ENCODE measurements at regions not wholly inside any gene's neighbourhood (a gene's known extent, or its start where the extent isn't known, plus 50 kb on each side); places are given as distances from the start of the nearest gene placed in this dataset.

DNA sequence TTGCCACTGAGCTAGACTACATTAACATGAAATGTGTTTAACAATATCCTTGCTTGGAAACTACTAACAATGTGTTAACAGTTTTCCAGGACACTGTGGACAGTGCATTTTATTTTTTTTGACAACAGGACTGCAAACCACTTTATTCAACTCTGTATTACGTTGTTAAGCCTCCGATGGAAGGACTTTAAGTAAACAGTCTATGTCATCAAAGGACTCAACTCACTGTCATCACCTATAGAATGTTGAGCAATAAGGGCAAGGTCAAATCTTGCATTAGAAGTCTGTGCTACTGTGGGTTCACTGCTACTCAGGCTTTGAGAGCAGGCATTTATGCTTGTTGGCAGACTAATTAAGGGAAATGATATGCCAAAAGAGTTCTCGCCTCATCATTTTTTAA, 483.7 kb downstream of the FLRT2 start (continued):
- no peak for TF ChIP-seq CC2D1A (CRISPR knock-in tag; IDR thresholded peaks at IDR 0.05)
- TF ChIP-seq, protein P1, sequence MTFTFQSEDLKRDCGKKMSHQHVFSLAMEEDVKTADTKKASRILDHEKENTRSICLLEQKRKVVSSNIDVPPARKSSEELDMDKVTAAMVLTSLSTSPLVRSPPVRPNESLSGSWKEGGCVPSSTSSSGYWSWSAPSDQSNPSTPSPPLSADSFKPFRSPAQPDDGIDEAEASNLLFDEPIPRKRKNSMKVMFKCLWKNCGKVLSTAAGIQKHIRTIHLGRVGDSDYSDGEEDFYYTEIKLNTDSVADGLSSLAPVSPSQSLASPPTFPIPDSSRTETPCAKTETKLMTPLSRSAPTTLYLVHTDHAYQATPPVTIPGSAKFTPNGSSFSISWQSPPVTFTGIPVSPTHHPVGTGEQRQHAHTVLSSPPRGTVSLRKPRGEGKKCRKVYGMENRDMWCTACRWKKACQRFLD (CRISPR knock-in tag; IDR thresholded peaks at IDR 0.05; ENCODE audit: borderline replicate concordance): no peak
- no peak for TF ChIP-seq ZFP36L1 (CRISPR knock-in tag; IDR thresholded peaks at IDR 0.05)
- TF ChIP-seq, protein P2, sequence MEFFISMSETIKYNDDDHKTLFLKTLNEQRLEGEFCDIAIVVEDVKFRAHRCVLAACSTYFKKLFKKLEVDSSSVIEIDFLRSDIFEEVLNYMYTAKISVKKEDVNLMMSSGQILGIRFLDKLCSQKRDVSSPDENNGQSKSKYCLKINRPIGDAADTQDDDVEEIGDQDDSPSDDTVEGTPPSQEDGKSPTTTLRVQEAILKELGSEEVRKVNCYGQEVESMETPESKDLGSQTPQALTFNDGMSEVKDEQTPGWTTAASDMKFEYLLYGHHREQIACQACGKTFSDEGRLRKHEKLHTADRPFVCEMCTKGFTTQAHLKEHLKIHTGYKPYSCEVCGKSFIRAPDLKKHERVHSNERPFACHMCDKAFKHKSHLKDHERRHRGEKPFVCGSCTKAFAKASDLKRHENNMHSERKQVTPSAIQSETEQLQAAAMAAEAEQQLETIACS (CRISPR knock-in tag; IDR thresholded peaks at IDR 0.05): no peak
- TF ChIP-seq, protein P3, sequence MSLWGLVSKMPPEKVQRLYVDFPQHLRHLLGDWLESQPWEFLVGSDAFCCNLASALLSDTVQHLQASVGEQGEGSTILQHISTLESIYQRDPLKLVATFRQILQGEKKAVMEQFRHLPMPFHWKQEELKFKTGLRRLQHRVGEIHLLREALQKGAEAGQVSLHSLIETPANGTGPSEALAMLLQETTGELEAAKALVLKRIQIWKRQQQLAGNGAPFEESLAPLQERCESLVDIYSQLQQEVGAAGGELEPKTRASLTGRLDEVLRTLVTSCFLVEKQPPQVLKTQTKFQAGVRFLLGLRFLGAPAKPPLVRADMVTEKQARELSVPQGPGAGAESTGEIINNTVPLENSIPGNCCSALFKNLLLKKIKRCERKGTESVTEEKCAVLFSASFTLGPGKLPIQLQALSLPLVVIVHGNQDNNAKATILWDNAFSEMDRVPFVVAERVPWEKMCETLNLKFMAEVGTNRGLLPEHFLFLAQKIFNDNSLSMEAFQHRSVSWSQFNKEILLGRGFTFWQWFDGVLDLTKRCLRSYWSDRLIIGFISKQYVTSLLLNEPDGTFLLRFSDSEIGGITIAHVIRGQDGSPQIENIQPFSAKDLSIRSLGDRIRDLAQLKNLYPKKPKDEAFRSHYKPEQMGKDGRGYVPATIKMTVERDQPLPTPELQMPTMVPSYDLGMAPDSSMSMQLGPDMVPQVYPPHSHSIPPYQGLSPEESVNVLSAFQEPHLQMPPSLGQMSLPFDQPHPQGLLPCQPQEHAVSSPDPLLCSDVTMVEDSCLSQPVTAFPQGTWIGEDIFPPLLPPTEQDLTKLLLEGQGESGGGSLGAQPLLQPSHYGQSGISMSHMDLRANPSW (CRISPR knock-in tag; IDR thresholded peaks at IDR 0.05; ENCODE audit: borderline replicate concordance): no peak
- no peak for TF ChIP-seq MED13 (CRISPR knock-in tag; IDR thresholded peaks at IDR 0.05)
- TF ChIP-seq TAF1 (CRISPR knock-in tag; IDR thresholded peaks at IDR 0.05): no peak
- no peak for TF ChIP-seq PAX8 (CRISPR knock-in tag; IDR thresholded peaks at IDR 0.05; ENCODE audit: borderline replicate concordance)
- TF ChIP-seq ZNF136 (CRISPR knock-in tag; IDR thresholded peaks at IDR 0.05; ENCODE audit: low read depth): no peak
- TF ChIP-seq, protein P4, sequence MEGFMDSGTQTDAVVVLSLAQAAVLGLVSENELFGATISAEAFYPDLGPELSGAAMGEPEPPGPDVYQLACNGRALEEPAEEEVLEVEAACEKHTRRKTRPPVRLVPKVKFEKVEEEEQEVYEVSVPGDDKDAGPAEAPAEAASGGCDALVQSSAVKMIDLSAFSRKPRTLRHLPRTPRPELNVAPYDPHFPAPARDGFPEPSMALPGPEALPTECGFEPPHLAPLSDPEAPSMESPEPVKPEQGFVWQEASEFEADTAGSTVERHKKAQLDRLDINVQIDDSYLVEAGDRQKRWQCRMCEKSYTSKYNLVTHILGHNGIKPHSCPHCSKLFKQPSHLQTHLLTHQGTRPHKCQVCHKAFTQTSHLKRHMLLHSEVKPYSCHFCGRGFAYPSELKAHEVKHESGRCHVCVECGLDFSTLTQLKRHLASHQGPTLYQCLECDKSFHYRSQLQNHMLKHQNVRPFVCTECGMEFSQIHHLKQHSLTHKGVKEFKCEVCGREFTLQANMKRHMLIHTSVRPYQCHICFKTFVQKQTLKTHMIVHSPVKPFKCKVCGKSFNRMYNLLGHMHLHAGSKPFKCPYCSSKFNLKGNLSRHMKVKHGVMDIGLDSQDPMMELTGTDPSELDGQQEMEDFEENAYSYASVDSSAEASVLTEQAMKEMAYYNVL (CRISPR knock-in tag; IDR thresholded peaks at IDR 0.05; ENCODE audit: borderline replicate concordance): no peak
- TF ChIP-seq ZNF552 (CRISPR knock-in tag; IDR thresholded peaks at IDR 0.05; ENCODE audit: borderline replicate concordance): no peak
- no peak for TF ChIP-seq ZNF317 (CRISPR knock-in tag; IDR thresholded peaks at IDR 0.05)
- no peak for TF ChIP-seq ZNF430 (CRISPR knock-in tag; IDR thresholded peaks at IDR 0.05)
- no peak for TF ChIP-seq ZBTB7B (CRISPR knock-in tag; IDR thresholded peaks at IDR 0.05)
- TF ChIP-seq, protein P5, sequence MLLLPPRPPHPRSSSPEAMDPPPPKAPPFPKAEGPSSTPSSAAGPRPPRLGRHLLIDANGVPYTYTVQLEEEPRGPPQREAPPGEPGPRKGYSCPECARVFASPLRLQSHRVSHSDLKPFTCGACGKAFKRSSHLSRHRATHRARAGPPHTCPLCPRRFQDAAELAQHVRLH (CRISPR knock-in tag; IDR thresholded peaks at IDR 0.05; ENCODE audit: borderline replicate concordance, low read depth): no peak
- no peak for TF ChIP-seq ZSCAN22 (CRISPR knock-in tag; IDR thresholded peaks at IDR 0.05)
- no peak for TF ChIP-seq TOE1 (CRISPR knock-in tag; IDR thresholded peaks at IDR 0.05)
- TF ChIP-seq MIER2 (CRISPR knock-in tag; IDR thresholded peaks at IDR 0.05): no peak
- TF ChIP-seq FOXA1 (IDR thresholded peaks at IDR 0.05): no peak
- TF ChIP-seq FOXA1 (CRISPR knock-in tag; IDR thresholded peaks at IDR 0.05): peak; percentile 77
- TF ChIP-seq, protein P6, sequence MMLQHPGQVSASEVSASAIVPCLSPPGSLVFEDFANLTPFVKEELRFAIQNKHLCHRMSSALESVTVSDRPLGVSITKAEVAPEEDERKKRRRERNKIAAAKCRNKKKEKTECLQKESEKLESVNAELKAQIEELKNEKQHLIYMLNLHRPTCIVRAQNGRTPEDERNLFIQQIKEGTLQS (CRISPR knock-in tag; IDR thresholded peaks at IDR 0.05): 0 out of 2 replicates have a peak, but pooled peaks have one; percentile 33
- TF ChIP-seq, protein P7, sequence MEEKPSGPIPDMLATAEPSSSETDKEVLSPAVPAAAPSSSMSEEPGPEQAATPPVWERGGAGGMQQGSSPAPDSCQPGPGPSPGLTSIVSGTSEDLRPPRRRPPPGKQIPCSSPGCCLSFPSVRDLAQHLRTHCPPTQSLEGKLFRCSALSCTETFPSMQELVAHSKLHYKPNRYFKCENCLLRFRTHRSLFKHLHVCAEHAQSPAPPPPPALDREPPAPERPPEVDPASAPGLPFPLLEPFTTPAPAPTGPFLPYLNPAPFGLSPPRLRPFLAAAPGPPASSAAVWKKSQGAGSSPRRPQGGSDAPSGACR (CRISPR knock-in tag; IDR thresholded peaks at IDR 0.05): no peak
